ENCODE measurements at regions not wholly inside any gene's neighbourhood (a gene's known extent, or its start where the extent isn't known, plus 50 kb on each side); places are given as distances from the start of the nearest gene placed in this dataset.

DNA sequence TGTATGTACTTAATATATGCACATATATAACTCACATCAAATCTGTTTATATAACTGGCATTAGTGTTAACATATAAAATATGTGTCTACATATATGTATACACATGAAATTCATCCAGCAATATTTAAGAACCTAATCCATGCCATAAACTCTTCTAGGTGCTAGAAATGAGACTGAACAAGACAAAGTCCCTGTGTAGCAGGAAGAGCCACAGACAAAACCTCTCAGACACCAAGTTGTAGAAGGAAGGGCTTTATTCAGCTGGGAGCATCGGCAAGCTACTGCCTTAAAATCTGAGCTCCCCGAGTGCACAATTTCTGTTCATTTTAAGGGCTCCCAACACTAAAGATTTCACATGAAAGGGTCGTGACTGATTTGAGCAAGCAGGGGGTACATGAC is 52.5 kb downstream of the CRPPA start:
- Histone ChIP-seq H3K79me2 (ENCODE audit: control insufficient read depth, insufficient read depth, low read length) (peaks cover 4% of the 10 kb centered on the region; the same call in 1 of the 3 replicates), H3K9me3 (replicated peaks; ENCODE audit: control insufficient read depth, insufficient read depth, low read depth, low read length) (no peaks in the 10 kb centered on the region), H3K36me3 (ENCODE audit: control insufficient read depth, insufficient read depth, low read length) (0 out of 3 replicates have a peak, but pooled peaks cover 7% of the 10 kb centered on the region), H3K27ac (ENCODE audit: extremely low read depth, low read depth, low read length) (no peak overlapping the region), H3K9me1 (ENCODE audit: control insufficient read depth, insufficient read depth, low read length) (no peaks in the 10 kb centered on the region), H3K9ac (ENCODE audit: insufficient read depth in 1 of 2, low read depth in 2 of 2, low read length in 2 of 2) (no peak overlapping the region), H3K4me1 (replicated peaks in 1 of 2; ENCODE audit: control insufficient read depth in 2 of 2, insufficient read depth in 2 of 2, low read length in 2 of 2) (peaks cover 3 to 5% of the 10 kb centered on the region in 2 experiments; a peak in 1 of 5 replicates), H2AFZ (ENCODE audit: low read depth, low read length) (no peak overlapping the region), H3K4me2 (ENCODE audit: insufficient read depth, low read length) (no peak overlapping the region), H4K20me1 (replicated peaks; ENCODE audit: control insufficient read depth, insufficient read depth, low read length) (no peaks in the 10 kb centered on the region), H3K4me3 (no peak overlapping the region), H3K27me3 (ENCODE audit: control insufficient read depth in 2 of 2, insufficient read depth in 2 of 2, low read length in 2 of 2) (no peaks in the 10 kb centered on the region)
- no peak for FAIRE-seq
- TF ChIP-seq ZNF316 (IDR thresholded peaks at IDR 0.05): no peak
- TF ChIP-seq ARNT (IDR thresholded peaks at IDR 0.05): no peak
- TF ChIP-seq, protein P1, sequence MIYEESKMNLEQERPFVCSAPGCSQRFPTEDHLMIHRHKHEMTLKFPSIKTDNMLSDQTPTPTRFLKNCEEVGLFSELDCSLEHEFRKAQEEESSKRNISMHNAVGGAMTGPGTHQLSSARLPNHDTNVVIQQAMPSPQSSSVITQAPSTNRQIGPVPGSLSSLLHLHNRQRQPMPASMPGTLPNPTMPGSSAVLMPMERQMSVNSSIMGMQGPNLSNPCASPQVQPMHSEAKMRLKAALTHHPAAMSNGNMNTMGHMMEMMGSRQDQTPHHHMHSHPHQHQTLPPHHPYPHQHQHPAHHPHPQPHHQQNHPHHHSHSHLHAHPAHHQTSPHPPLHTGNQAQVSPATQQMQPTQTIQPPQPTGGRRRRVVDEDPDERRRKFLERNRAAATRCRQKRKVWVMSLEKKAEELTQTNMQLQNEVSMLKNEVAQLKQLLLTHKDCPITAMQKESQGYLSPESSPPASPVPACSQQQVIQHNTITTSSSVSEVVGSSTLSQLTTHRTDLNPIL (CRISPR knock-in tag; IDR thresholded peaks at IDR 0.05): no peak
- no peak for TF ChIP-seq ZHX1 (conservative IDR thresholded peaks at IDR 0.05; ENCODE audit: low read length)
- no peak for TF ChIP-seq ZNF75A (CRISPR knock-in tag; IDR thresholded peaks at IDR 0.05)
- in situ Hi-C loops (cut with MboI): no loop called here
- WGBS (ENCODE audit: insufficient coverage, low coverage, missing lambda C conversion rate): 64% methylated on average over 3 of the region's 3 CpGs
- BruUV-seq (replicated peaks): no TSS peak
- intact Hi-C loops (cut with micrococcal nuclease): no loop called here
- ATAC-seq: no peak
- DNase-seq (ENCODE audit: extremely low read depth in 1 of 4, low spot score in 3 of 4): no peak
- ChIA-PET CTCF (ENCODE audit: low intra/inter-chr PET ratio) (no interaction called here), POLR2A (no interaction called here)
